CD4-positive, alpha-beta T cell treated with Interferon alpha-2 for 1 hour (primary cell): ENCODE measurements at regions not wholly inside any gene's neighbourhood (a gene's known extent, or its start where the extent isn't known, plus 50 kb on each side); places are given as distances from the start of the nearest gene placed in this dataset.
"Not testable (repeated sequence)": the region's sequence is repeated elsewhere in the genome, so short reads cannot be mapped to it uniquely, and the experiment has no call there.

Source experiments
- DNase-seq, 2 donors: peaks; one replicate each; pipeline ENCODE4 v3.0.0-alpha.2; 2020 to 2022

DNA sequence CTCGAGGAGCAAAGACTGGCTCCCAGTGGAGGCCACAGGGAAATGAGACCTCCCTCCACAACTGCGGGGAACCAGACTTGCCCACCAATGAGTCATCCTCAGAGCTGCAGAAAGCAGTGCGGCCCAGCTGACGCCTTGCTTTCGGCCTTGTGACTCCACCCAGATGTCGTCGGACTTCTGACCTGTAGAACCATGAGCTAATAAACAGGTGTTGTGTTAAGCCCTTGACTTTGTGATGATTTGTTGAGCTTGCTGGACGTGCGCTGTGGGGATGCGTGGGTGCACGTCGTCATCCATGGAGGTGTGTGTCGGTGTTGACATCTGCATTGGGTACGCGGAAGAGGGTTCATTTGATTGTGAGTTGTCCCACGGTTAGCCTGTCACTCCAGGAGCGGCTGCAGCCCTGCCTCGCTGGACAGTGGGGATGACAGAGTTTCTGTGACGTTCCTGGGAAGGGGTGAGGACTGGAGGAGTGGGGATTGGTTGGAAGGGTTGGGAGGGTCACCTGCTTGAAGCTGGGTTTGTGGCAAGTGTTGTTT lies 154.1 kb downstream of the SH3BP4 start:
- no peak for DNase-seq

DNA sequence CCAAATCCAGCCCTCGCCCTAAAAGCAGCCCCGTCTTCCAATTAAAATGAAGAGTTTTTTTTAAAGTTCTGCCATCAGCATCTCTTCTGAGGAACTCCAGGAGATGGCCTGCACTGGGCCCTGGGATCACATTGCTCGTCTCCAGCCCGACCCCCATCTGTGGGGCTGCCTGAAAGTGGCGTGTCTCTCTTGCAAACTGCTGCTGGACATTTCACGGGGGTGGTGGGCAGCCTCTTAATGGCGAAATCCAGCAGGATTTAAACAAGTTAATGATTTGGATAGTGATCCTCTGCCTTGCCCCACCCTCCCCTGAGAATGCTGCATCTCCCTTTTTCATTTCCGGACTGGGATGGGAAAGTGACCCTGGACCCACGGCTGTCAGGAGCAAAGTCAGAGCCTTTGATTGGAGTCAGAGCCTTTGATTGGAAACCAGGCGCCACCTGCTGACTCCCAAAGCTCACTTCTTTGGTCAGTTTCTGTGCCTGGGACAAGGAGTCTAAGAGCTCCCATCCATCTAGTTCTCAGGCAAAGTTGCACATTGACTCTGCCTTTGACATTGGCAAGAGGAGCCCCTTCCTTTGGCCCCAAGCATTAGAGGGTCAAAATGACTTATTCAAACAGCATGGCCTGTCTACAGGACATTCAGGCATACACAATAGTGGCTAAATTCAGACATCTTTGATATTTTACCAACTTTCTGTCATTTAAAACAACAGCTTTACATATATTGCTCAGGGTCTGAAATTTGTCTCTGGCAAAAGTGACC lies 155.2 kb downstream of the SH3BP4 start:
- DNase-seq, result peak in 1 of 2 donors; percentile 11

DNA sequence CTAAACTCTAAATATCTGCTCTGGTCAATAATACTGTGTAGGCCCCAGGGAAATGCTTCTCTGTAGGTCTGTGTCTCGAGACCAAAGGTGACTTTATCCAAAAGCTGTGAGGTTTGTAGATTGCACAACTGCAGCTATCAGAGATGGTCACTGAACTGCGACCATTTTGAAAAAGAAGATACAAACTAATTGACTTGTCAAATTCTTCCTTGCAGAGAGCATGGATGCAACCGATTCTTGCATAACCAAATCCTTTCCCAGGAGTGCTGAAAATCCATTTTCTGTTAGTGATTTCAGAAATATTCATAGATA lies 155.8 kb downstream of the SH3BP4 start:
- no peak for DNase-seq

DNA sequence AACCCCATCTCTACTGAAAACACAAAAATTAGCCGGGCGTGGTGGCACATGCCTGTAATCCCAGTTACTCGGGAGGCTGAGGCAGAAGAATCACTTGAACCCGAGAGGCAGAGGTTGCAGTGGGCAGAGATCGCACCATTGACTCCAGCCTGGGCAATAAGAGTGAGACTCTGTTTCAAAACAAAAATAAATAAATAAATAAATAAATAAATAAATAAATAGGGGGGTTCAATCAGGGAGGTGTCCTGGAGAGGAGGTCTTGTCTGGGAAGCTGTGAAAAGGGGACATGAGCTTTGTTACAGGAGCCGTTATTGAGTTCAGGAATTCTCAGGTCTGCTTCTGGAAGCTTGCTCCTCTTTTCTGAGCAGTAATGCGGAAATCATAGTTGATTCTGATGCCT lies 157.7 kb downstream of the SH3BP4 start:
- DNase-seq, result not testable (repeated sequence)

DNA sequence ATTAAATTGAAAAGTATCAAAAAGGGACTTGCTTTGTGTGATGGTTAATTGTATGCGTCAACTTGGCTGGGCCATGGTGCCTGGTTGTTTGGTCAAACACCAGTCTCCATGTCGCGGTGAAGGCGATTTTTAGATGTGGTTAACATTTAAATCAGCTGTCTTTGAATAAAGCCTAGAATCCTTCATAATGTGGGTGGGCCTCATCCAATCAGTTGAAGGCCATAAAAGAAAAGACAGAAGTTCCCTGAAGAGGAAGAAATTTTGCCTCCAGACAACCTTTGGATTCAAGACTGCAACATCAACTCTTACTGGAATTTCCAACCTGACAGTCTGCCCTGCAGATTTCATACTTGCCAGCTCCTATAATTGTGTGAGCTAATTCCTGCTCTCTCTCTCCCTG lies 160.5 kb downstream of the SH3BP4 start:
- no peak for DNase-seq

DNA sequence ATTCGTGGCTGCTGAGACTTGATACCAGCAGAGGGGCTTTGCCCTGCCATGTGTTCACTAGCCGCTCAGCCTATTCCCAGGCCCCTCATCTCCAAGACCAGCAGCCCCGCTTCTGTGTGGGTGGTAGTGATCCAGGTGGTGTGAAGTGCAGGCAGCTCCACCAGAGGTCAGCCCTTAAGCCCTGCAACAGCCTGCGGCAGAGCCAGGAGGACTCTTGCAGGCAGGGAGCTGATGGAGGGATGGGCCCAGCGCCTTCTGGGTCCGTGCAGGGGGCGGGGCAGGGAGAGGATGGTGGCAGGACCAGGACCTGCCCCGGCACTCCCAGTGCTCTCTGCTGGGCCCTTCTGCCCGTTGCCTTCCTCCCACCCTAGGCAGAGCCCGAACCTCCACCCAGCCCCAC lies 162.0 kb downstream of the SH3BP4 start:
- DNase-seq, result no peak

DNA sequence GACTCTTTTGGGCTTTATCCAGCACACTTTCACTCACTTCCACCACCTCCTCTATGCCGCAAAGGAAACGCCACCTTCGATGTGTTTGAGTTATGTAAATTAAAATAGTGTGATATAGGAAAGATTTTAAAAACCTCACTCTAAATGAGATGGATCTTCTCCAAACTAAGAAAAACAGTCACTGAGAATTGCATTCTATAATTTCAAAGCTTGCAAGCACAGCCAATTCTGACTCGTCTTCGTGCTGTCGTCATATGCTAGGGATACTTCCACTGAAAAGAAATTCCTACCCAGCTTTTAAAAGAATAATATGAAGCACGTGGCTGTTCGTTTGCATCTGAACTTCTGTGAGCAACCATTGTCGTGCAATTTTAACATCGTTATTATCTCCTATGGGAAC lies 162.5 kb downstream of the SH3BP4 start:
- DNase-seq, result no peak

DNA sequence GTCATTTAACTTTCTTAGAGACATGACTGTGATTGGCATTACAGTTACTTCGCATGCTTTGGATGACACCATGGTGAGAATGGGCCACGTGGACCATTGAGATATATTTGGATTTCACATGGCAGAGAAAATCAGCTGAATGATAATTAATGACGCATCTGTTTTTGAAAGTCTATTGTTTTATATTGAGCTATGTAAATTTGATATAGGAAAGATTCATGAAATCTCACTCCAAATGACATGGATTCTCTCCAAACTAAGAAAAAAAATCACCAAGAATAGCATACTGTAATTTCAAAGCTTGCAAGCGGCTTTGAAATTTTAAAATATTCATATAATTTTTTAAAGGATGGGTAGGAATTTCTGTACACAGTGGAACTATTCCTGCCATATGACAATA lies 163.7 kb downstream of the SH3BP4 start:
- DNase-seq, result no peak

DNA sequence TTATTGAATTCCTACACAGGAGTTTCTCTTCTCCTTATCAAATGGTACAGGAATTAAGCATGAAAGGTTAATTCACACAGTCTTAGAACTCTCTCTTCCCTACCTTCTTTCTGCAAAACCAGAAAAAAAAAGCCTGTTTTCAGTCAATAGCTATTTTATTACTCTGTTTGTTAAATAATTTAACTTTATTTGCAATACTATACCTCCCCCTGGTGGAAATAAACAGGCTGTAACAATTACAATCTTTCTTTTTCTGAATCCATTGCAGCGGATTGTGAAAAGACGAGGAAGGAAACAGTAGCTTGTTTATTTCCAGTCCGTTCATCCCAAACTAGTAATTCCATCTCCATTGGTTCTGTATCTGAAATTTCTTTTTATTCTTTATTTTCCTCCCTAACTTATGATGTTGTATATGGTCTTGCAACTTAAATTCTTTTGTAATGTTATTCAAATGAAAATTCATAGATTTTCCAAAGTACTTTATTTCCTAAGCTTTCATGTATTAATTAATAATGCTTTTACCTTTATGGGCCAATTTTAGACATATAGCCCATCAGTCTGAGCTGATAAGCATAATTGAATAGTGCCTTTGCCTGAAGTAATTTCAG lies 165.2 kb downstream of the SH3BP4 start:
- DNase-seq, result peak in 1 of 2 donors; percentile 36

DNA sequence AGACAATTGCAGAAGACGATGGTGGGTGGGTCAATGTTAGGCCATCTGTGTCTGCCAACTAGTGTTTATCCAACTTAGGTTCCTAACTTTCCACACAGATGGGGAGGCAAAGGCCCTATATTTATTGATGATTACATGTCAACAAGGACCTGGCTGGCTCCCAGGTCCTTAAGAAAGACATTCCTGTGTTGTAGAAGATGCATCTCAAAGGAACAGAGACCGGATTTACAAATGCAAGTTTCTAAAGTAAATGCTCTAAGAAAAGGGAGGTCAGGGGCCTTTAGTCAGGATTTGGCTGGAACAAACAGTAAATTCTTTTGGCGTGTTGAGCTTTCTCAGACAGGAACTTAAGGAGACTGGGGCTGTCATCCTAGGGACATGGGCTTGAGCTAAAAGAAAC lies 175.0 kb downstream of the SH3BP4 start:
- no peak for DNase-seq

DNA sequence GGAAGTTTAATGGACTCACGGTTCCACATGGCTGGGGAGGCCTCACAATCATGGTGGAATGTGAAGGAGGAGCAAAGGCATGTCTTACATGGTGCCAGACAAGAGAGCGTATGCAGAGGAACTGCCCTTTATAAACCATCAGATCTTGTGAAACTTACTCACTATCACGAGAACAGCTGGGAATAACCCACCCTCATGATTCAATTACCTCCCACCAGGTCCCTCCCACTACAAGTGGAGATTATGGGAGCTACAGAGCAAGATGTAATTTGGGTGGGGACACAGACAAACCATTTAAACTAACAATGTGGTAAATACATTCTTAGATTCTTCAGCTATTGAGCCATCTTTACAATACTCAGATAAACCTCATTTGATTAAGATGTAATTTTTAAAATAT lies 176.1 kb downstream of the SH3BP4 start:
- no peak for DNase-seq

DNA sequence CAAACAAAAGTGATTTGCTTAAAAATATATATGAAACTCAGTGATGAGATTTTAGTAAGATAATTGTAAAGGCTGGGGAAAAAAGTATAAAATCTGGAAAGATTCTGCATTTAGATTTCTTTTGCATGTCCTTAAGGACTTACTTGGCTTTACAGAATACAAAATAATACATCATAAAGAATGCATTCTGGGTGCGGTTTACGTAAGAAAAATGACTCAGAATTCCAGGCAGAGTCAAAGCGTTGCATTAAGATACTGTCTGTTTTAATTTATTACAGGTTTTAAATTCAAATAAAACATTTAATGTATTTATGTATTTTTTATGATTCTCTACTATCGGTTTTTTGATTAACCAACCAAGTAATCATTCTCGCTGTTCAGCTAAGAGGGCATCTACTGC lies 178.0 kb downstream of the SH3BP4 start:
- DNase-seq, result no peak

DNA sequence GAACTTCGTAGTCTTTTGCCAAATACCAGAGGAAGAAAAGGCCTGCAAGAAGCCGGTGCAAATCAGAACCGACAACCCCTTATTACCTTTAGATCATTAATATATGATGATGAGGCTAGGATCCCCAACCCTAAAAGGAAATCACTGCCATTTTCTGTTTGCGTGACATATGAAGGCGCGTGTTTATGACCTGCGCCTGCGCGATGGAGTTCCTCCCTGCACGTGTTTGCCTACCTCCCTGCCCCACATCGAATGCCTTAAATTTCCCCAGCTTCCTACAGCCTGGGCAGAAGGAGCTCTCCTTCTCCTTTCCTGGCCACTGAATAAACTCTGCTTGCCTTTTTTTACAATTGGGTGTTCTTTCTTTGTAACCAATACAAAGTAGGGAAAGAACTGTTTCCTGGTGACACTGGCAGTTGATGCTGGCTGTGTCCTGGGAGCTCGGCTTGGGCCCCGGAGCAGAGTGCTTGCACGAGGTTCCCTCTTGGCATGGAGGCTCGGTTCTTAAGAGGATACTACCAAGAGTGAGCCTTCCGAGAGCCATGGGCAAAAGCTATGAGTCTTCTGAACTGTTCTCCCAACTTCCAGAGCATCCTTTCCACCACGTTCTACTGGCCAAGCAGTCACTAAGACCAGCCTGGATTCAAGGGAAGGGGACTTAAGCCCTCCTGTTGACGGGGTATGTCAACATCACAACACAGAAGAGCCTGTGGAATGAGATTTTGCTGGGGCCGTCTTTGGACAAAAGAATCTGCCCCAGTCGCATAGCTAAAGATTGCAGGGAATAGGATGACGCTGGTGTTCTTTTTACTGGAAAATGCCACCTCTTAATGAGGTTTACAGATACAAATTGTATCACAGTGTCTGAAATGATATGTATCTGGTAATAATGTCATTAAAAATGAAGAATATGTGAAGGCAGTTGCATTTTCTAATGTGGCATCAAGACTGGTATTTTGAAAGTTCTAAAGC lies 179.8 kb downstream of the SH3BP4 start:
- DNase-seq, result no peak

DNA sequence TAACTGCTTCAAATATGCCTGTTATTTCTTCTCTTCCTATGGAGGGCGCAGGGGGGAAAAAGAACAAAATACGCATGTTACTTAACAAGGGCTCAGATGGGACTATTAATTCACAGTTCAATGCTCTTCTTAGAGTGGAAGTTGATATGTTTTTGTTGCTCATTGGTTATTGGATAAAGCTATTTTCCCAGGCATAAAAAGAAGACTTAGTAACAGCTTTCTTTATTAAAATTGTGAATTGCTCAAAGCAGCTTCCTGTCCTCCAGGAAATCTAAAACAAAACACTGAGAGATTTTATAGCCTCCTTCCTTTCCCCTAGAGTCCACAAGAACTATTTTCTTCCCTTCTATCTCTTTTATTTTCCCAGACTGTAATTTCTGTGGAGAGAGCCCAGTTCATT lies 180.8 kb downstream of the SH3BP4 start:
- DNase-seq, result no peak

DNA sequence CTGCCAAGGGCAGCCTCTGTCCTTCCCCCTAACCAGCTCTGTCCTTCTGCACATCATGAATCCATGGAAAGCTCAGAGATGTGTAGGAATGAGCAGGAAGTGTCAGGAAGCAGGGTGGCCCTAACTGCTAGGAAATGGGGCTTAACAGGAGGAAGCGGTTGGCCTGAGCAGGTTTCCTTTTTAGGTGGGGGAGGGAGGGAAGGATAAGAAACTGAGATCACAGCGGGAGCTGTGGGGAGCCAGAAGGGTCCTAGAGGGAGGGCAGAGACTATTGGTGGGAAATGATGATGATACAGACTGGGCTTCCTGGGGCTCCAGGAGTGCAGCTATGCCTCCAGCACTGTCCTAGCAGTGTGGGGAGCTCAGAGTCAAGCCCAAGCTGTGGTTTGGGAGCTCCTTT lies 182.0 kb downstream of the SH3BP4 start:
- no peak for DNase-seq

DNA sequence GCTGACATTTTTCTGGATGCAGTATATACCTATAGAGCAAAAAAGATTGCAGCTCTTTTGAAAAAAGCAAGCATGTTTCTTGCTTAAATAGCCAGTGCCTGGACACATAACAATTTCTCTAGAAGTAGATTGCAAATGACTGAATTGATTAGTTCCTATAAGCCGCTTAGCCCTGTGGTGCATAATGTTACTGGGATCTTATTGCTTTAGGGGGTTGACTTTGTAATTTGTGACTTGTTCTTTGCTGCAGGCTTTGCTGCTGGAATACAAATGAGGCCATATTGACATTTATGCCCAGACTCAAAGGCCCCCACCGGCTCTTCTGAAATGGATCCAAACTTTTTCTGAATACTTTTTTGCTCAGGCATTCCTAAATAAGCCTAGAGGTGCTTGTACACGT lies 182.6 kb downstream of the SH3BP4 start:
- no peak for DNase-seq

DNA sequence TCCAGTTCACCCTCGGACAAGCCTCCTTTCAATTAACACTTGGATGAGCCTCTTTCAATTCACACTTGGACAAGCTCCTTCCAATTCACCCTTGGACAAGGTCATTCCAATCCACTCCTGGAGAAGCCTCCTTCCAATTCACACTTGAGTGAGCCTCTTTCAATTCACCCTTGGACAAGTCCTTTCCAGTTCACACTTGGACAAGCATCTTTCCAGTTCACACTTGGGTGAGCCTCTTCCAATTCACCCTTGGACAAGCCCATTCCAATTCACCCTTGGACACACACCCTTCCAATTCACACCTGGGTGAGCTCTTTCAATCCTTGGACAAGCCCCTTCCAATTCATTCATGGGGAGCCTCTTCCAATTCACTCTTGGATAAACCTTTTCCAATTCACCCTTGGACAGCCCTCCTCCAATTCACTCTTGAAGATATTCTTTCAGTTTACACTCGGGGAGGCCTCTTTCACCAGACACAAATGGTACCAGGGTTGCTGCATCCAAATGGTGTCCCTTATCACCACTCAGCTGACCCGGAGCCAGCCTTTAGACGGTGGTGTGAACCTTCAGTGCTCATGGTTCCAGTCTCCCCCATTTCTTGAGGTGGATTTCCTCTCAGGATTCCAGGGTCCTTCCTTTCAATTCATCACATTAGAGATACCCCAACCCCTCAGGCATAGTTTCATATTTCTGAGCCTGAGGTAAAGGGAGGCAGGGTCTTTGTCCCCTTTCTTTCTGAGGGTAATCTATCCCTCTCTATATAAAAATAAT lies 183.6 kb downstream of the SH3BP4 start:
- DNase-seq, result no peak

DNA sequence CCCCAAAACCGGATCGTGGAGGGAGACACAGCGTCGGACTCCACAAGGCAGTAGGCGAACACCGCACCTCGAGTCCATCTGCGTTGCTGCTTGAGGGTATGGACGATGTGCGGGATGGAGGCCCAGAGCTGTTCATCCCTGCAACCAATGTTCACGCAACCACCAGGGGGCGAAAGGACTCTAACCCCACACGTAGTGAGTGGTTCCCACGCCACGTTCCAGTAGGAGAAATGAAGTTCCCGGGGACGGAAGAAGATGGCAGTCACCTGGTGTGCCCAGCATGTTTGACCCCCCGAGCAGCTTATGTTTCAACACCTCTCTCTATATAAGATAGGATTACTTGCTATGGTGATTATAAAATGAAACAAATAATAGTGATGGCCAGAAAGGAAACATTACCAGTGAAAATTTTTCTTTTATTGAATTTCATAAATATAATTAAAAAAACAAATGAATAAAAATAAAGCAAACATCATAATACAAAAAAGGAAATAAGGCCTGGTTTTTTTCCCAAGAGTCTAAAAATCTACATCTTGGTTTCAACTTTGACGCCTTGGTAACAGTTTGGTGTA lies 184.3 kb downstream of the SH3BP4 start:
- DNase-seq, result peak in 1 of 2 donors; percentile 45

DNA sequence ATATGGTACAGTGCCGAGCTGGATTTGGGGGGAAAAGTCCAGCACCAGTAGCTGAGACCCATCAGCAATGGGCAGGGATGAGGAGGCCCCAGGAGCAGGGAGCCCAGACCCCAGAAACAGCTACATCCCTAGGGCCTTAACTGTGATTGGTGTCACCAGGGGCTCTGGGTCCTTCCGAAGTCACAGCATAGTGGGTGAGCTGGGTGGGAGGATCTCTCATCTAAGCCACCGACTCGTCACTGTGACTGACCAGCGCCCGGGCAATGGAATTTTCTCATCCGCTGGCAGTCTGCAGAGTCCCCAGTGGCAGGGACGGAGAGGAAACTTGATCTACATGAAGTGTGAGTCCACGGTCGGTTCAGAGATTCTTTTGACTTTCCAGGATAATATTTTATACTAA lies 186.5 kb downstream of the SH3BP4 start:
- DNase-seq, result no peak

DNA sequence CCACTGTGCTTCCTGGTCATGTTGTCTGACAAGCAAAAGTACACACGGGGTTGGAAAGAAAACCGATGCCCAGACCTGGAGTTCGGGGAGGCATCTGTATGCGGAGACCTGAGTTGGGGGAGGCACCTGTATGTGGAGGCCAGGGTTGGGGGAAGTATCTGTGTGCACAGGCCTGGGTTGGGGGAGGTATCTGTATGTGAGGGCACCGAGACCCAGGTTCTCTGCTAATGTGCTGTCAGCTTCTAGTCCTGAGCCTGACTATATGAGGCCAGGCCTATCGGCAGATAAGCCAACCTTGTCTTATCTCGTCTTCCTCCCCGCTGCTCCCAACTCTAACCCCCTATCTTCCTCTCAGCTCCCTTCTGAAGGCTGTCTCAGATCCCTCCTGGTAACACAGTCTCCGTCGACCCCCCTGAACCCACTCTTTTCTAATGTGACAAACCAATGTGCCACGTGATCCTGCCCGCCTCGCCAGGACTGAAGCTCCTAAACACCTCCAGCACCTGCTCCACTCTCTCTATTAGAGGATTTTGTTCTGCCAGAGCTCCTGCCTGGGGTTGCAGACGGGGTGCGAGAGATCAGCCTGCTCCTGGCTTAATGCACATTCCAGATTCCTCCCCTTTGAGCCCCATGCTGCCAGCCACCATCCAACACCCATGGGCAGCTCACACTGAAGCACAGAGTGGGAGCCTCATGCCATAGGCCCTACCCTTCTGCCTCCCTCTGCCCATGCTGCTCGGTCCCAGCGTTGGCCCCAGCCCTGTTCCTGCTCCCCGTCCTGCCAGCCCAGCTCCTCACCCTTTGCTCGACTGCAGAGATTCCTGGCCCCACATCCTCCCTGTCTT lies 188.4 kb downstream of the SH3BP4 start:
- no peak for DNase-seq

DNA sequence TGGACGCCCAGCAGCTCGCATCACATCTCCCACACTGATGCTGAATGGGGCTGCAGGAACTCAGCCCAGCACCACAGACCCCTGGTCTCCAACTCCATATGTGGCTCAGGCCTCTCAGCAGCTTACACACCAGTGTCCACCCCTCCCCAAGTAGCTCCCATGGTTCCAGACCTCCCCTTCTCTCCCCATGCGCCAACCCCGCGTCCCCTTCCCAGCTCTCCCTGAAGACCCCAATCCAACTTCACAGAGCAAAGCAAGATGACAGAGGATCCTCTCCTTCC lies 188.9 kb downstream of the SH3BP4 start:
- no peak for DNase-seq
